RCC 7860 (cell line): ENCODE measurements at regions not wholly inside any gene's neighbourhood (a gene's known extent, or its start where the extent isn't known, plus 50 kb on each side); places are given as distances from the start of the nearest gene placed in this dataset.

Experiments
- DNase-seq: peaks from one replicate; pipeline ENCODE4 v3.0.0-alpha.2; 2015; ENCODE audit warnings: low spot score
- FAIRE-seq: peaks from 2 replicates; lab custom pipeline; 2012; peaks lifted over from hg19 to GRCh38; lab: Jason Lieb, UNC

GRCh38 chr6:153668758-153669157, 370.3 kb upstream of the OPRM1 start:
- FAIRE-seq (no peak), DNase-seq (no peak)

GRCh38 chr6:153662982-153663381, 376.1 kb upstream of the OPRM1 start:
- no peak for DNase-seq
- no peak for FAIRE-seq

GRCh38 chr6:153645326-153645725, 393.7 kb upstream of the OPRM1 start:
- FAIRE-seq (no peak), DNase-seq (no peak)

GRCh38 chr6:153644000-153644399, 395.0 kb upstream of the OPRM1 start:
- no peak for DNase-seq

GRCh38 chr6:153634416-153634815, 404.6 kb upstream of the OPRM1 start:
- DNase-seq = no peak
- no peak for FAIRE-seq

More at GRCh38 chr6:153644000-153644399, 395.0 kb upstream of the OPRM1 start:
- FAIRE-seq = no peak

- DNase-seq = no peak
- FAIRE-seq = no peak
These were observed 414.0 kb upstream of the OPRM1 start for GRCh38 chr6:153625089-153625488.

- no peak for DNase-seq
- FAIRE-seq = no peak
These were observed 414.5 kb upstream of the OPRM1 start for GRCh38 chr6:153624528-153624927.

GRCh38 chr6:153623496-153623895, 415.5 kb upstream of the OPRM1 start:
- DNase-seq (no peak), FAIRE-seq (no peak)

GRCh38 chr6:153621491-153621890, 417.5 kb upstream of the OPRM1 start:
- no peak for FAIRE-seq
- DNase-seq = no peak

GRCh38 chr6:153621070-153621469, 418.0 kb upstream of the OPRM1 start:
- DNase-seq (no peak), FAIRE-seq (no peak)

GRCh38 chr6:153618371-153619322, 420.4 kb upstream of the OPRM1 start:
- DNase-seq = no peak
- no peak for FAIRE-seq

- FAIRE-seq (no peak), DNase-seq (no peak)
These were observed 422.5 kb upstream of the OPRM1 start for GRCh38 chr6:153616506-153616905.

GRCh38 chr6:153613719-153614455, 425.2 kb upstream of the OPRM1 start:
- FAIRE-seq (no peak), DNase-seq (no peak)

GRCh38 chr6:153602401-153602800, 436.6 kb upstream of the OPRM1 start:
- FAIRE-seq (no peak), DNase-seq (no peak)

GRCh38 chr6:153599901-153600300, 439.1 kb upstream of the OPRM1 start:
- no peak for FAIRE-seq
- DNase-seq = no peak

GRCh38 chr6:153595903-153596302, 443.1 kb upstream of the OPRM1 start:
- no peak for FAIRE-seq
- DNase-seq = no peak

- FAIRE-seq (no peak), DNase-seq (no peak)
These were observed 444.2 kb upstream of the OPRM1 start for GRCh38 chr6:153594871-153595270.

- no peak for FAIRE-seq
- no peak for DNase-seq
These were observed 447.9 kb upstream of the OPRM1 start for GRCh38 chr6:153591159-153591558.

- FAIRE-seq (no peak), DNase-seq (no peak)
These were observed 448.6 kb upstream of the OPRM1 start for GRCh38 chr6:153590411-153590810.

GRCh38 chr6:153588330-153588729, 450.7 kb upstream of the OPRM1 start:
- FAIRE-seq = no peak
- no peak for DNase-seq

GRCh38 chr6:153583685-153584084, 452.6 kb upstream of the RGS17 start:
- FAIRE-seq (no peak), DNase-seq (no peak)

- FAIRE-seq (no peak), DNase-seq (no peak)
These were observed 449.7 kb upstream of the RGS17 start for GRCh38 chr6:153580776-153581175.
